NCI-H2196 (cell line): ENCODE measurements at regions not wholly inside any gene's neighbourhood (a gene's known extent, or its start where the extent isn't known, plus 50 kb on each side); places are given as distances from the start of the nearest gene placed in this dataset.

Source experiments
- DNase-seq: peaks from one replicate; lab custom pipeline; 2025; ENCODE audit not compliant: unreplicated experiment; lab: John Stamatoyannopoulos, UW

GRCh38 chr5:107294211-107294550 lies 376.6 kb downstream of the EFNA5 start:
- no peak for DNase-seq

DNA sequence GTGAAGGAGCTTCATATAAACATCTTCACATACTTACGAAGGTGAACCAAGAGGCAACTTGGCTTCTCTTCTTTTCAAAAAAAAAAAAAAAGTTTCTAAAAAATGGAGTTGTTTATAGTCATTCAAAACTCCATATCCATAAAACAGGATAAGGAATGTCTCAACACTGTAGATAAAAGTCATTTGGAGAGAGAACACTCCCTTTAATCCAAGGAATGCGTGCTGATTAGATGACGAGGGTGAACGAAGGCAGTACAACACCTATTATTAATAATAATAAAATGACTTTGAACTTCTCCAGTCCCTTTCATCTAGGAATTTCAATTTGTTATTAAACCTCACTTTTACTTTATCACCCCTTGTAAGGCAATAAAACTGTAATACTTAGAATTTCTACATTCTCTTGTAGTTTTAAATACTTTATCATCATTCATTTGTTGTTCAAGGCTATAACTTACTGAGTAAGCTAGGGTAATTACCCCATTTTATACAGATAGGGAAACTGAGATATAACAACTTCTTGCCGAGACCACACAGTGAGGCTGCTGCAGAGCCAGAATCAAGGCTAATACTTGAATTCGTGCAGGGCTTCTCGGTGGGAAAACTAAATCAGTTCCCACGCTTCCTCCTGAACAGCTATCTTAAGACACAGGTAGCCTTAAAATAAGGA lies 377.1 kb downstream of the EFNA5 start:
- no peak for DNase-seq

DNA sequence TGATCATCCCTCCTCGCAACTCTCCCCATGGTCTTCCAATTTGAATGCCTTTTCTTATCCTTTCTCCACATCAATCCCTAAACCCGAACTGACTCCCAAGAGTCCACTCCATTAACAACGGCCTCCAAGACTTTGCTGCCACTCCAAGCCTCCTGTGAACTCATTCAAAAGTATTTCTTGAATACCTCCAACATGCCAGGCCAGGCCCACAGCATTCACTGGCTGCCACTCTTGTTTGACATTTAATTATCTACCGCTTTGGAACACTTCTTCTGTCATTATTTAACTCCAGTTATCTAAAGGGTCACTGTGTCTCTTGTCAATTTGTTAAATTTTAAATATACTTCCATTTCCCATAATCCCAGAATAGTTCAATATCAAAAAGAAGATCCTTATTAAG lies 378.9 kb downstream of the EFNA5 start:
- DNase-seq = no peak

GRCh38 chr5:107290780-107291398 lies 379.8 kb downstream of the EFNA5 start:
- no peak for DNase-seq

DNA sequence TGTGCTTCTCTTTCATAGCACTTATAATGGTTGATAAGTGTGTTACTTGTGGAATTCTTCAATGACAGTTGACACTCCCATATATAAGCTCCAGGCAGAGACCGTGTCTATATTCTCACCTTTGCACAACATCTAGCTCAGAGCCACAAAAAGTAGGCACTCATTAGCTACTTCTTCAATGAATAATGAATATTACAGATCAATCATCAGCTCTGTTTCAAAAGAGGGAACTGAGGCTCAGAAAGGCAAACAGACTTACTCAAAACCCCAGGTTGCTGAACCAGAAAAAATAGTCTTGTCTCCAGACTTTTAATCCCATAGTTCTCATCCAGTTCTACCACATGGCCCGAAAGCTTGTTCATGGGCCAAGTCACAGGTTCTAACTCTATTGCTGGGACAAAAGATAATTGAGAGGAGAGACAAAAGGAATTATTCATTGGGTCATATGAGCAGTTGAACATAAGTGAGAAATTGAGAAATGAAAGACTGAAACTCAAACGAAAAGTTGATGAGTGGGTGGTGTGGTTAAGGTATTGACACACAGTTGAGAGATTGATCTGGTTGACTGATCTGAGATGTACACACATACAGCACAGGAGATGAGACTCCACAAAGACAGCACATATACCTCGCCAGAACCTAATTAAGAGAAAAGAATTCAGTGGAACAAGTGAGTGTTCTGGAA lies 381.6 kb downstream of the EFNA5 start:
- DNase-seq = no peak

DNA sequence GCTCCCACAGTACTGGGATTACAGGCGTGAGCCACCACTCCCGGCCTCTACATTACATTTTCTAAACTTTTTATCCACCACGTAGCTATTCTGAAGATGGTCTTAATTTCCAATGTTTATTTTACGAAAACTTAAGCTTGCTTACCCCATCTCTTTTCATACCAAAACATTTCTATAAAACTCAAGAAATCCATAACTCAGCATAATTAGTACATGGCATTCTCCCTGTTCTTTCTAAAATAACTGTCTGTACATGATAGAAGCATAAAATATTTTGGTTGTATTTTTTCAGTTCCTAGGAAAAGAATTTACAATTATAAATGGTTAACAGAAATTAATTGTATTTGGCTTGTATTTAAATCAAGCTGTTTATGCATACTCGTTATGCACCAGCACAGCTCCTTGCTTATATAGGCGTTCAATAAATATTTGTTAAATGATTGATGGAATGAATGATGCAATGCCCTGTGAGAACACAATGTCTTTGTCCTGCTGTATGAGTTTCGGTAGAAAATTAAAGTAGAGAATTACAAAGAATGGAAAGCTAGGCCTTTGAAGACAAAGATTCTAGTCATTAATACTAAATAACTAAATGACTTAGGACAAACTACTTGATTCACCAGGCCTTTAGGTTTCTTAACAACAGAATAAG lies 384.2 kb downstream of the EFNA5 start:
- no peak for DNase-seq

- DNase-seq = no peak
Observed at GRCh38 chr5:107285772-107286171, 385.0 kb downstream of the EFNA5 start.

DNA sequence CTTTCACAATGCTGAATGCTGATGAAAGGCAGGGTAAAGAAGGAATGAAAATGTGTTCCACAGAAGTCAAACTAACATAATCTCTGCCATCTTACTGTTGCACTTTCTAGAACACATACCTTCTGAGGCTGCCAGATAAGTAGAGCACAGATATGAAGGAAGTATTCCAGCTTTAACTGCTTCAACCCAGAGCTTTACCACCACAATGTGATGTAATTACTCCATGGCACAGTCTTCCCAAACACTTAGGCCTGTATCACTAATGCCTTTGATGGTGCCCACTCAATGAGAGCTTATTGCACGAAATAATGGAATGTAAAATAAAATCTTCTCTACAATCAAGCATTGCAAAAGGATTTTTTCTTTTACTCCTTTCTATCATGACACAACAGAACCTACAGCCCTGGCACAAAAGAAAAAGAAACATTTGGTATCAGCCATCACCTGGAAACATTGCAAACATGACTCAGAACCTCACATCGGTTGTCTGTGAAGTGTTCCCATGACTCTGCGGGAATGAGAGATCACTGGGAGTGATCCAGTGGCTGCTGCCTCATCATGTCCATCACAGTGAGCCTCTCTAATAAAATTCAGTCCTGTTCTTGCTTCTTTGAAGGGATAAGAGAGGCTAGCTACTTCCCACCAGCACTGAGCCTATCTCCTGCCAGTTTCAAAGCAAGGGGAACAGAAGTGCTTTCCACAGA lies 385.8 kb downstream of the EFNA5 start:
- no peak for DNase-seq

GRCh38 chr5:107282061-107282460 lies 388.7 kb downstream of the EFNA5 start:
- DNase-seq = no peak

DNA sequence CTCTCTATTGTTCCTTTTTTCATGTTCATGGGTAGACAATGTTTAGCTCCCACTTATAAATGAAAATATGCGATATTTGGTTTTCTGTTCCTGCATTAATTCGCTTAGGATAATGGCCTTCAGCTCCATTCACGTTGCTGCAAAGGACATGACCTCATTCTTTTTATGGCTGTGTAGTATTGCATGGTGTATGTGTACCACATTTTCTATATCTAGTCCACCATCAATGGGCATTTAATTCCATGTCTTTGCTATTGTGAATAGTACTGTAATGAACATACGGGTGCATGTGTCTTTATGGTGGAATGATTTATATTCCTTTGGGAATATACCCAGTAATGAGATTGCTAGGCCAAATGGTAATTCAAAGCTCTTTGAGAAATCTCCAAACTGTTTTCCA lies 392.0 kb downstream of the EFNA5 start:
- no peak for DNase-seq

DNA sequence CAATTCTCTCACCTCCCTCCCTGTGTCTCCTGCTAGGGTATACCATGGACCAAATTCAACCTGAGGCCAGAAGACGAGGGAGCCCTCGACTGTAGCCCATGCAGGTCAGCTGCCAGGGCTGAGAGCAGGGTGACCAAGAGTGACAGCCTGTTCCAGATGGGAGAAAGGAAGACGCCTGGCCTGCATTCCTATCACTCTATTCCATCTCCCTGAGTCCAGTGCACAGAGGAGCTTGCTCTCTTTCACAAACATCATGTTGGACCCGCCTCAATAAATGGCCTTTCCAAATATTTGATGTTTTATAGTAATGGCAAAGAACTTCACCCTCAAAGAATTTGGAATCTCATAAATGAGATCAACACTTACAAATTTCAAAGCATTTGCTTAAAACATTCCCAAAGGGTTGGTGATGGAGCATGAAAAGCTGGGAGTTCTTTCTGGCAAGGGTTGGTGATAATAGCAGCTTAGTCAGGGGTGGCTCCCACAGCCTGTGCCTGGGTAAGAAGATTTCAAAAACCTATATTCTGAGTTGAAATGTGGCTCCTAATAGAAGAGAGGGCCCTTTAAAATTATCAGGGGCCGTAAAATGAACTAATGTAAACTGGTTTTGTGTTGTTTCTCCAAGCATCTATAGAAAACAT lies 393.1 kb downstream of the EFNA5 start:
- no peak for DNase-seq

DNA sequence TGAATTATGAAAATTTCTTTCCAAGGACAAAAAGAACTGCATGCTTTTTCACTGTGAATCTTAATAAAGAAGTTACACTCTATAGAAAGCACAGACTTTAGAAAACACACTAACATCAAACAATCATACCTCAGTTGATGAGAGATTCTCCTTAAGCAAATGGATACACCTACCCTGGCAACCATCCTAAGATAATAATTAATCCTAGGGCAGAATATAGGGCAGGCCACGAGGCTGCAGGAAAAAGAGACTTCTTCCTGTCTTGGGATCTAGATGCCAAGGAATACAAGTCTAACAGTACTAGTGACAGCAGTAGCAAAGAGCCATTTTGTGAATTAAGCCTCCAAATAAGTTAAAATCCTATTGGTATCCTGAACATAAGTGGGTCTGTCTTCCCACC lies 395.4 kb downstream of the EFNA5 start:
- DNase-seq = no peak

DNA sequence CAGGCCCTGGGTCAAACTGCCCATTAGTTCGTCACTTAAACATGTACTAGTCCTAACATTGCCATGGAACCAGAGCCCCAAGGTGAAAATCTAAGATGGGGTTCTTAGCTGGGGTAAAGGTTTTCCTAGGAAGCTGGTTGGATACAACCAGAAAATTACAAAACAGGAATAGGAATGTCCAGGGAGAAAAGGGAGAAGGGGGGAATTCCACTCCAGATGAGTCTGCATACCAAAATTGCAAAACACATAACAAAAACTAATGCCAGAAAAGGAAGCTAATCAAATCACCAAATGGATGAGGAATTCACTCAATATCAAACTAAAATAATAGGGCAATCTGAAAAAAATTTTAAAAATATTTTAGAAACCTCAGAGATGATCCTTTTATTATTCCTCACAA lies 396.2 kb downstream of the EFNA5 start:
- DNase-seq = no peak

GRCh38 chr5:107272954-107273353 lies 397.8 kb downstream of the EFNA5 start:
- no peak for DNase-seq

DNA sequence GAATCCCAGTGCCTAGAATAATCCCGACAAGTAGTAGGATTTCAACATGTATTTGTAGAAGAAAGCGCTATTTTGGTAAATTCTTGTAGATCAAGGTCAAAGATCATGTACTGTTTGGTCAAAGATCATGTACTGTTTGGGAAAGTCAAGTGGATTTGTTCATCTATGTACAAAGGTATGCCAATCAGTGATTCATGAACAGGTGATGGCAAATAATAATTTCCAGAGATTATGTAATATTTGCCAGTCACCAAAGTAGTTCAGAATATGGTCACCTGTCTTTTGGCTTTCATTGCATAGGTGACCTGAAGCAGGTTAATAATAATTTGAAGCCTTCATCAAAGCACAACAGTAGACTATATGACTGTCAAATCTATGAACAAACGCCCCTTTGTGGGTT lies 398.2 kb downstream of the EFNA5 start:
- DNase-seq = no peak

- DNase-seq = no peak
Observed at GRCh38 chr5:107271682-107272350, 398.9 kb downstream of the EFNA5 start.

DNA sequence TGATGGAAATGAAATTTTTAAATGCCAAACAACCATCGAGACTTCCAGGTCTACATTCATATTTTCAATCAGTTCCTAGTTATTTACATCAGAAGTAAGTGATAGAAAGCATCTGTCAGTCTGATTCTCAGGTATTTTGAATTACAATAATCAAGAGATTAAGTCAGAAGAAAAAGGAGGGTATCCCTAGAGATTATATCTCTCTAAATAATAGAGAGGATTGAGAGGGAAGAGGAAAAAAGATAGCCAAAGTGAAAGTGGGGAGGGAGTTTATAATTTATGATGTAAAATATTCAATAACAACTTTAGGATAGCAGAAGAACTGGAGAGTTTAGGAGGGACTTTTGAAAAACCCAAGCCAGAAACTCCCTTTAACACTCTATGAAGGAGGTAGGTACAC lies 400.2 kb downstream of the EFNA5 start:
- no peak for DNase-seq

DNA sequence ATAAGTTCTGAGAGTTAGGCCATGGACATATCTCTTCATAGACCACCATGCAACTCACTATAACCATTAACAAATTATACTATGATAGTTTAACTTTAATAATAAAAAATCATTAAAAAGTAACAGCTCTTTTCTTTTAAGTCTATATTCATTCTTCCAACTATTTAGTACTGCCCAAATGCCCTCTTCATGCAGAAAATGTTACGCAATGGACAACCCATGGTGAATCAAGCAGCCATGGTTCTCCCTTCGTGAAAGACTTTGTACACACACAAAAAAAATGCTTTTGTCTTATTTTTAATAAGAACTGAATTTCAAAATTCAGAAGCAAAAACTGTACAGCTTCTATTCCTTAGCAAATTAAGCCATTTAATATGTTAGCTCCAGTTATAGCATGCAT lies 401.1 kb downstream of the EFNA5 start:
- no peak for DNase-seq

DNA sequence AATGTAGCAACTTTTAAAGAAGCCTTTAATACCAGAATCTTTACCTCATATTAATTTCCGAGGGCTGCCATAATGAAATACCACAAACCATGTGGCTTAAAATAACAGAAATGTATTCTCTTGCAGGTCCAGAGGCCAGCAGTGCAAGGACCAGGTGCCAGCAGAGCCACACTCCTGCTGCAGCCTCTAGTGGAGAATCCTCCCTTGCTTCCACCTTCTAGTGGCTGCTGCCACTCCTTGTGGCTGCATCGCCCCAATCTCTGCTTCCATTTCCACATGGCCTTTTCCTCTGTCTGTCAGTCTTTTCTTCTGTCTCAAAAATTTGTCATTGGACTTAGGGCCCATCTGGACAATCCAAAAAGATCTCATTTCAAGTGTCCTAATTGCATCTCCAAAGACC lies 401.5 kb downstream of the EFNA5 start:
- no peak for DNase-seq

DNA sequence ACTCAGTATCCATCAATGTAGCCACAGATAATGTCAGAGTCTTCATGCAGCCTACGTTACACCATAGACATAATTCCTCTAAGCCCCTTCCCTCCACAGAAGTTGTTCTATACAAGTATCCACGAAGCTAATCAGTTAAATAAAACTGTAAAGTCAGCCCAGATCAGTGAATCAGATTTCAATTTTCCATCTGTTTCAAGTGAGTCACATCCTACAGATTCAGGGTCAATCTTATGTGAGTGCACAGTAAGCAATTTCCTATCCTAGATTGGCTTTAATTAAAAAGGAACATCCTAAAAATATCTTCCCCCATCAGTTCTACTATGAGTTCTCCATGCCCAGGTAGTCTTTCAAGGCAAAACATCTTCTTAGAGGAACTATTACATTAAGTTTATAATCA lies 402.5 kb downstream of the EFNA5 start:
- no peak for DNase-seq

DNA sequence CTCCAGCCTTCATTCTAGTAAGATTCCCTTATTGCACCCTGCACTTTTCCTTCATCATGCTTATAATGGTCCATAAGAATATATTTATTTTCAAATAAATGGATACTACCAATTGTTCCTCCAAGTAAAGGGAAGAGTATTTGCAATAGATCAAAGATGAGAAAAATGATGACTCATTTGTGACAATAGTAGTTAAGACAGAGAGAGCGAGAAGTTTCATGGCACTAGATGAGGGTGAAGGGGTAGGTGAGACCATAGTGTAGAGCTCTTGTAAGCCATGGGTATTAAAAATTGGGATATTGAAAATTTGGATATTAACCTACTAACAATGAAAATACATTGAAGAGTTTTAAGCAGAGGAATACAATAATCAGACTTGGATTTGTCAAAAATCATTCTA lies 404.6 kb downstream of the EFNA5 start:
- DNase-seq = no peak
